Activated CD4-positive, alpha-beta memory T cell treated with anti-CD3 and anti-CD28 coated beads for 36 hours (primary cell): ENCODE measurements at regions not wholly inside any gene's neighbourhood (a gene's known extent, or its start where the extent isn't known, plus 50 kb on each side); places are given as distances from the start of the nearest gene placed in this dataset.

Experiments used
- CTCF ChIA-PET: fragments of 350-600 bp; sonication (Branson Sonifier 250); formaldehyde crosslinking; loops from one replicate; lab custom pipeline; 2021; ENCODE audit warnings: antibody characterized with exemption, inconsistent platforms; lab: Charles Lee
- POLR2A ChIA-PET: fragments of 350-600 bp; sonication (Branson Sonifier 250); formaldehyde crosslinking; loops from one replicate; lab custom pipeline; 2021; ENCODE audit warnings: antibody characterized with exemption; lab: Charles Lee
- DNase-seq: peaks from one replicate; pipeline ENCODE4 v3.0.0-alpha.2; 2020
- H3K27ac Mint-ChIP-seq: one replicate; pipeline ENCODE4 v1.8.0; 2021; ENCODE audit warnings: mixed read lengths
- H3K27me3 Mint-ChIP-seq: one replicate; pipeline ENCODE4 v1.8.0; 2021; ENCODE audit warnings: mixed read lengths
- H3K36me3 Mint-ChIP-seq: one replicate; pipeline ENCODE4 v1.8.0; 2021; ENCODE audit warnings: mixed read lengths
- H3K4me1 Mint-ChIP-seq: one replicate; pipeline ENCODE4 v1.8.0; 2021; ENCODE audit warnings: low read depth, mixed read lengths
- H3K4me3 Mint-ChIP-seq: one replicate; pipeline ENCODE4 v1.8.0; 2021; ENCODE audit warnings: mild to moderate bottlenecking, mixed read lengths
- H3K9me3 Mint-ChIP-seq: one replicate; pipeline ENCODE4 v1.8.0; 2021; ENCODE audit warnings: mixed read lengths
- intact Hi-C: fragments of 100-400 bp; cut with micrococcal nuclease; formaldehyde crosslinking; loops from one replicate; pipeline ENCODE4 v1.15.1; 2023

- intact Hi-C loops = no loop called here
- ChIA-PET POLR2A (no interaction called here), CTCF (no interaction called here)
- no peaks in the 10 kb centered on the region for H3K36me3 Mint-ChIP-seq
- no peak overlapping the region for H3K4me3 Mint-ChIP-seq
- no peak for DNase-seq
- H3K4me1 Mint-ChIP-seq = peaks cover 2% of the 10 kb centered on the region
- H3K9me3 Mint-ChIP-seq = no peaks in the 10 kb centered on the region
- no peak overlapping the region for H3K27ac Mint-ChIP-seq
- H3K27me3 Mint-ChIP-seq = peaks cover 35% of the 10 kb centered on the region
These were observed 83.5 kb upstream of the CDC42BPA start for GRCh38 chr1:227401562-227402342.

GRCh38 chr1:227399152-227399730 is 80.9 kb upstream of the CDC42BPA start:
- POLR2A ChIA-PET = no interaction called here

GRCh38 chr1:227397354-227397978 is 79.2 kb upstream of the CDC42BPA start:
- CTCF ChIA-PET = no interaction called here
- peaks cover 18% of the 10 kb centered on the region for H3K27me3 Mint-ChIP-seq

More at GRCh38 chr1:227399152-227399730, 80.9 kb upstream of the CDC42BPA start:
- CTCF ChIA-PET = no interaction called here
- H3K27ac Mint-ChIP-seq = no peak overlapping the region
- intact Hi-C loops = no loop called here
- H3K36me3 Mint-ChIP-seq = no peaks in the 10 kb centered on the region
- H3K4me1 Mint-ChIP-seq = peaks cover 2% of the 10 kb centered on the region
- H3K9me3 Mint-ChIP-seq = no peaks in the 10 kb centered on the region
- DNase-seq = no peak
- no peak overlapping the region for H3K4me3 Mint-ChIP-seq
- H3K27me3 Mint-ChIP-seq = peaks cover 29% of the 10 kb centered on the region

GRCh38 chr1:227396539-227397353 is 78.5 kb upstream of the CDC42BPA start:
- H3K9me3 Mint-ChIP-seq = no peaks in the 10 kb centered on the region
- no peaks in the 10 kb centered on the region for H3K36me3 Mint-ChIP-seq
- no peak overlapping the region for H3K4me3 Mint-ChIP-seq
- H3K4me1 Mint-ChIP-seq = no peaks in the 10 kb centered on the region
- DNase-seq = no peak
- POLR2A ChIA-PET = no interaction called here
- peaks cover 14% of the 10 kb centered on the region for H3K27me3 Mint-ChIP-seq
- intact Hi-C loops = no loop called here
- CTCF ChIA-PET = no interaction called here
- no peak overlapping the region for H3K27ac Mint-ChIP-seq

More at GRCh38 chr1:227397354-227397978, 79.2 kb upstream of the CDC42BPA start:
- Mint-ChIP-seq H3K27ac (no peak overlapping the region), H3K9me3 (no peaks in the 10 kb centered on the region), H3K4me1 (no peaks in the 10 kb centered on the region), H3K4me3 (no peak overlapping the region), H3K36me3 (no peaks in the 10 kb centered on the region)
- intact Hi-C loops = no loop called here
- DNase-seq = no peak
- POLR2A ChIA-PET = no interaction called here

GRCh38 chr1:227395426-227396028 is 77.2 kb upstream of the CDC42BPA start:
- CTCF ChIA-PET = no interaction called here
- Mint-ChIP-seq H3K27ac (no peak overlapping the region), H3K36me3 (no peaks in the 10 kb centered on the region), H3K4me3 (no peak overlapping the region), H3K4me1 (no peaks in the 10 kb centered on the region), H3K27me3 (peaks cover 6% of the 10 kb centered on the region), H3K9me3 (no peaks in the 10 kb centered on the region)
- intact Hi-C loops = no loop called here
- no peak for DNase-seq
- POLR2A ChIA-PET = no interaction called here

- intact Hi-C loops = no loop called here
- DNase-seq = no peak
- peaks cover 3% of the 10 kb centered on the region for H3K27me3 Mint-ChIP-seq
- H3K4me1 Mint-ChIP-seq = no peaks in the 10 kb centered on the region
- no peak overlapping the region for H3K4me3 Mint-ChIP-seq
- no peaks in the 10 kb centered on the region for H3K9me3 Mint-ChIP-seq
- ChIA-PET POLR2A (interaction anchor here (0.6 kb wide), 1 partner anchor 787 kb away, joined by 3 read pairs; no protein-coding TSS in a partner anchor), CTCF (no interaction called here)
- H3K27ac Mint-ChIP-seq = no peak overlapping the region
- no peaks in the 10 kb centered on the region for H3K36me3 Mint-ChIP-seq
These were observed 74.9 kb upstream of the CDC42BPA start for GRCh38 chr1:227392984-227393764.

GRCh38 chr1:227391879-227392278 is 73.6 kb upstream of the CDC42BPA start:
- Mint-ChIP-seq H3K4me3 (no peak overlapping the region), H3K9me3 (no peaks in the 10 kb centered on the region), H3K27me3 (peaks cover 3% of the 10 kb centered on the region), H3K36me3 (no peaks in the 10 kb centered on the region), H3K4me1 (no peaks in the 10 kb centered on the region), H3K27ac (no peak overlapping the region)
- DNase-seq = no peak
- intact Hi-C loops = no loop called here
- CTCF ChIA-PET = no interaction called here
- POLR2A ChIA-PET = no interaction called here

GRCh38 chr1:227391211-227391610 is 72.9 kb upstream of the CDC42BPA start:
- no peak for DNase-seq
- Mint-ChIP-seq H3K9me3 (no peaks in the 10 kb centered on the region), H3K27me3 (peaks cover 3% of the 10 kb centered on the region), H3K4me1 (no peaks in the 10 kb centered on the region), H3K27ac (no peak overlapping the region), H3K36me3 (no peaks in the 10 kb centered on the region), H3K4me3 (no peak overlapping the region)
- intact Hi-C loops = no loop called here
- POLR2A ChIA-PET = no interaction called here
- CTCF ChIA-PET = no interaction called here

- no peaks in the 10 kb centered on the region for H3K36me3 Mint-ChIP-seq
- POLR2A ChIA-PET = no interaction called here
- no peak overlapping the region for H3K27ac Mint-ChIP-seq
- CTCF ChIA-PET = no interaction called here
- H3K4me3 Mint-ChIP-seq = no peak overlapping the region
- intact Hi-C loops = no loop called here
- DNase-seq = no peak
- H3K9me3 Mint-ChIP-seq = no peaks in the 10 kb centered on the region
- H3K27me3 Mint-ChIP-seq = no peaks in the 10 kb centered on the region
- no peaks in the 10 kb centered on the region for H3K4me1 Mint-ChIP-seq
These were observed 72.2 kb upstream of the CDC42BPA start for GRCh38 chr1:227390525-227390924.

GRCh38 chr1:227388214-227389168 is 70.2 kb upstream of the CDC42BPA start:
- Mint-ChIP-seq H3K4me1 (no peaks in the 10 kb centered on the region), H3K9me3 (no peaks in the 10 kb centered on the region), H3K27ac (no peak overlapping the region), H3K36me3 (no peaks in the 10 kb centered on the region), H3K4me3 (no peak overlapping the region), H3K27me3 (no peaks in the 10 kb centered on the region)
- POLR2A ChIA-PET = no interaction called here
- intact Hi-C loops = no loop called here
- no peak for DNase-seq
- CTCF ChIA-PET = no interaction called here

- Mint-ChIP-seq H3K27me3 (peaks cover 24% of the 10 kb centered on the region), H3K9me3 (no peaks in the 10 kb centered on the region), H3K4me1 (no peaks in the 10 kb centered on the region), H3K27ac (no peak overlapping the region), H3K4me3 (no peak overlapping the region), H3K36me3 (no peaks in the 10 kb centered on the region)
- ChIA-PET CTCF (no interaction called here), POLR2A (no interaction called here)
- intact Hi-C loops = no loop called here
- DNase-seq = no peak
These were observed 61.2 kb upstream of the CDC42BPA start for GRCh38 chr1:227379555-227379892.
